GM12874 (cell line): ENCODE measurements at regions not wholly inside any gene's neighbourhood (a gene's known extent, or its start where the extent isn't known, plus 50 kb on each side); places are given as distances from the start of the nearest gene placed in this dataset.

ENCODE experiments used
- TF ChIP-seq, protein P1 (sequence below): IDR thresholded peaks from 2 replicates; pipeline ENCODE4 v1.5.1; 2011; ENCODE audit warnings: low read depth, mild to moderate bottlenecking, control low read depth, low read length, moderate library complexity; ENCODE audit not compliant: insufficient read depth

DNA sequence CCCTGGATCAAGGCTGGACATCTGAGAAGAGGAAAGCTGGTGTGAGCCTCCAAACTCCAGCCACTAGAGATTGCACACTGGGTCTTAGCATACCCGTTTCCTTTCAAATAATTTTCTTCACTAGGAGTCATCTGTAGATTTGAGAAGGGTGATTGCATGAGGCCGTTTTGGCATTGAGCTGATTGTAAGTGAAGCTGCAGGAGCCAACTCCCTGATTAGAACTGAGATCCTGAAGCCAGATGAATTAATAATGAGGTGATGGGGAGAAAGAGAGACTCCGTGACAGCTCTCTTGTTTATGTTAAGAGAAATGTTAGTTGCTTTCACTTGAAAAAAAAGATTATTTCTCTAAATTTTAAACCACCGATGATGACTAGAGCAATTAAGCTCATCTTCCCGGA lies 268.4 kb upstream of the THSD7B start:
- TF ChIP-seq, protein P1, sequence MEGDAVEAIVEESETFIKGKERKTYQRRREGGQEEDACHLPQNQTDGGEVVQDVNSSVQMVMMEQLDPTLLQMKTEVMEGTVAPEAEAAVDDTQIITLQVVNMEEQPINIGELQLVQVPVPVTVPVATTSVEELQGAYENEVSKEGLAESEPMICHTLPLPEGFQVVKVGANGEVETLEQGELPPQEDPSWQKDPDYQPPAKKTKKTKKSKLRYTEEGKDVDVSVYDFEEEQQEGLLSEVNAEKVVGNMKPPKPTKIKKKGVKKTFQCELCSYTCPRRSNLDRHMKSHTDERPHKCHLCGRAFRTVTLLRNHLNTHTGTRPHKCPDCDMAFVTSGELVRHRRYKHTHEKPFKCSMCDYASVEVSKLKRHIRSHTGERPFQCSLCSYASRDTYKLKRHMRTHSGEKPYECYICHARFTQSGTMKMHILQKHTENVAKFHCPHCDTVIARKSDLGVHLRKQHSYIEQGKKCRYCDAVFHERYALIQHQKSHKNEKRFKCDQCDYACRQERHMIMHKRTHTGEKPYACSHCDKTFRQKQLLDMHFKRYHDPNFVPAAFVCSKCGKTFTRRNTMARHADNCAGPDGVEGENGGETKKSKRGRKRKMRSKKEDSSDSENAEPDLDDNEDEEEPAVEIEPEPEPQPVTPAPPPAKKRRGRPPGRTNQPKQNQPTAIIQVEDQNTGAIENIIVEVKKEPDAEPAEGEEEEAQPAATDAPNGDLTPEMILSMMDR, result no peak

GRCh38 chr2:136495636-136496035 lies 269.7 kb upstream of the THSD7B start:
- TF ChIP-seq, protein P1, result no peak

DNA sequence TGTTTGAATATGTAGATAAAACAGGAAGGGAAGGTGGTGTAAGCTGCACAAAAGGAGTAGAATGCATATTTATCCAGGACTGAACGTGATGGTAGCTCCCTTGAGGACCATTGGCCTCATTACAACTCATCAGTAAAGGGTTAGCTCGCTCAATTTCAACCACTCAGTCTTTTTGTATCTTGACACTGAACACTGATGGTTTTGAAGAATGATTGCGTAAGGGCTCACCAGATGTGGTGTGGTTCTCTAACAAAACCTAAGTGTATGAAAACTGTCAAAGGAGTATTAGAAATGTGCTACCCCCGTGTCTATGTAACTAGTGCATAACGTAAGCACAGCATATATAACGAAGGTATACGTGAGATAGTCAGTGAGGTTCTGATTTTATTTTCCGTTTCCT lies 272.4 kb upstream of the THSD7B start:
- TF ChIP-seq, protein P1, result no peak

- TF ChIP-seq, protein P1, result no peak
Observed at GRCh38 chr2:136490100-136490499, 275.2 kb upstream of the THSD7B start.

DNA sequence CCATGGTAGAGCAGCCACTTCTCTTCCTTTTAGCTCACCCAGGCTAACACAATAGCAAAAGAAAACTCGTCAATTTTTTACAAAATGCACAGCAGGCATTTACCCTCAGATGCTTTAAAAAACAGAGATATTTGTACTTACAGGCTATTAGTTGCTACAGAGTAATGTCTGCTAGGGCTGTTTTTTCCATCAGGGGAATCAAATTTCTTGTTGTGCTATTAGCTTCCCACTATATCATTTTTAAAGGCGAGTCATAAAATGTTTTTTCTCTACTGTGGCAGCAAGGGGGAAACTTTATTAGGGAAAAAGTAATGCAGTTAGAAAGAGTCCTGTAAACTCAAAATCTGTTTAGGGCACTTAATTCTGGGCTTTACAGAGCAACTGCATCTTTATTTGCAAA lies 277.9 kb upstream of the THSD7B start:
- TF ChIP-seq, protein P1, result no peak

GRCh38 chr2:136486115-136486514 lies 279.2 kb upstream of the THSD7B start:
- TF ChIP-seq, protein P1, result no peak

GRCh38 chr2:136482966-136483365 lies 282.4 kb upstream of the THSD7B start:
- TF ChIP-seq, protein P1, result no peak

DNA sequence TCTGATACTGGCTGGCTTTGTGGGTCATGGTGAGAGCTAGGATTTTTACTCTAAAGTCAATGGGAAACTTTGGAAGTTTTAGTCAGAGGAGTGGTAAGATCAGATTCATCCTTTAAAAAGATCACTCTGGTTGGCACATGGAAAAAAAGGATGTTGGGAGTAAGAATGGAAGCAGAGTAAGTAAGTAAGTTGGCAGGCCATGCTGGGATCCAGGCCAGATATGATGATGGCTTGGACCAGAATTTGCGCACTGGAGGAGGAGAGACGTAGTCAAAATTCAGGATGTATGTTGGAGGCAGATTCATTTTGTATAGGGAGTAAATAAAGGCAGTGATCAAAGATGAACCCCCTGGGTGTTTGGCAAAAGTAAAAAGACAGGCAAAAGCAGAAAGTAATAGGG lies 283.3 kb upstream of the THSD7B start:
- TF ChIP-seq, protein P1, result no peak
